Astrocyte (in vitro differentiated cells and primary cell): ENCODE measurements at regions not wholly inside any gene's neighbourhood (a gene's known extent, or its start where the extent isn't known, plus 50 kb on each side); places are given as distances from the start of the nearest gene placed in this dataset.
"Not testable (repeated sequence)": the region's sequence is repeated elsewhere in the genome, so short reads cannot be mapped to it uniquely, and the experiment has no call there.

Source experiments
- DNase-seq: peaks from one replicate; pipeline ENCODE4 v3.0.0-alpha.2; 2010; ENCODE audit warnings: low read depth
- FAIRE-seq: peaks from 2 replicates; lab custom pipeline; 2011; peaks lifted over from hg19 to GRCh38; lab: Jason Lieb, UNC
- H2AFZ ChIP-seq: 2 replicates; pipeline ENCODE4 v1.6.0; 2012; ENCODE audit warnings: low read depth, low read length, inconsistent platforms
- H3K27ac ChIP-seq: 2 replicates; pipeline ENCODE4 v1.5.1; 2011; ENCODE audit warnings: low read depth, low read length, inconsistent platforms
- H3K27me3 ChIP-seq: 2 replicates; pipeline ENCODE4 v1.6.0; 2011; ENCODE audit warnings: low read length, inconsistent platforms; ENCODE audit not compliant: insufficient read depth
- H3K36me3 ChIP-seq: 2 replicates; pipeline ENCODE4 v1.5.1; 2011; ENCODE audit warnings: low read length, inconsistent platforms; ENCODE audit not compliant: insufficient read depth
- H3K4me1 ChIP-seq: 2 replicates; pipeline ENCODE4 v1.5.1; 2011; ENCODE audit warnings: low read length, inconsistent platforms; ENCODE audit not compliant: insufficient read depth
- H3K4me2 ChIP-seq: 2 replicates; pipeline ENCODE4 v1.6.0; 2012; ENCODE audit warnings: low read length, inconsistent platforms
- H3K4me3 ChIP-seq: 2 replicates; pipeline ENCODE4 v1.5.1; 2011; ENCODE audit warnings: low read depth, mild to moderate bottlenecking, low read length, inconsistent platforms; ENCODE audit not compliant: insufficient read depth
- H3K79me2 ChIP-seq: 2 replicates; pipeline ENCODE4 v1.6.0; 2012; ENCODE audit warnings: mild to moderate bottlenecking, low read length, inconsistent platforms; ENCODE audit not compliant: insufficient read depth
- H3K9ac ChIP-seq: 2 replicates; pipeline ENCODE4 v1.6.0; 2012; ENCODE audit warnings: mild to moderate bottlenecking, low read length, inconsistent platforms
- H3K9me3 ChIP-seq: 2 replicates; pipeline ENCODE4 v1.5.1; 2012; ENCODE audit warnings: low read depth, mild to moderate bottlenecking, low read length, inconsistent platforms; ENCODE audit not compliant: insufficient read depth
- H4K20me1 ChIP-seq: 2 replicates; pipeline ENCODE4 v1.6.0; 2012; ENCODE audit warnings: low read length, inconsistent platforms; ENCODE audit not compliant: insufficient read depth
- H3K27ac Mint-ChIP-seq: one replicate; pipeline ENCODE4 v1.8.0; 2021; ENCODE audit warnings: mild to moderate bottlenecking, mixed read lengths; ENCODE audit not compliant: unreplicated experiment
- H3K27me3 Mint-ChIP-seq: one replicate; pipeline ENCODE4 v1.8.0; 2021; ENCODE audit warnings: low read depth, mixed read lengths; ENCODE audit not compliant: unreplicated experiment
- H3K36me3 Mint-ChIP-seq: one replicate; pipeline ENCODE4 v1.8.0; 2021; ENCODE audit warnings: low read depth, mixed read lengths; ENCODE audit not compliant: unreplicated experiment
- H3K4me1 Mint-ChIP-seq: one replicate; pipeline ENCODE4 v1.8.0; 2021; ENCODE audit warnings: low read depth, mixed read lengths; ENCODE audit not compliant: unreplicated experiment
- H3K4me3 Mint-ChIP-seq: one replicate; pipeline ENCODE4 v1.8.0; 2021; ENCODE audit warnings: mild to moderate bottlenecking, moderate library complexity, mixed read lengths; ENCODE audit not compliant: unreplicated experiment
- H3K9me3 Mint-ChIP-seq: one replicate; pipeline ENCODE4 v1.8.0; 2021; ENCODE audit warnings: mild to moderate bottlenecking, mixed read lengths; ENCODE audit not compliant: unreplicated experiment

DNA sequence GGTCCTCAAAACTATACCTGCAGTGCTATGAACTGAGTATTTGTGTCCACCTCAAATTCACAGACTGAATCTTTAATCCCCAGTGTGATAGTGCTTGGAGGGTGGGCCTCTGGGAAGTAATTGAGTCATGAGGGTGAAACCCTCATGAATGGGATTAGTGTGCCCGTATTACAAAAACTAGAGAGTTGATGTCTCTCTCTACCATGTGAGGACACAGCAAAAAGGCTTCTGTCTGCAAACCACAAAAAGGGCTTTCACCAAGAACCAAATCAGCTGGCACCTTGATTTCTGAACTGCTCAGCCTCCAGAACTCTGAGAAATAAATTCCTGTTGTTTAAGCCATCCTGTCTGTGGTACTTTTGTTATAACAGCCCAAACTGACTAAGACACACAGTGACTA is 71.4 kb upstream of the PMPCB start:
- H3K27me3 Mint-ChIP-seq, FAIRE-seq, H3K27me3 ChIP-seq, H3K9me3 Mint-ChIP-seq, H3K4me3 Mint-ChIP-seq, H3K4me1 ChIP-seq, DNase-seq, H3K27ac ChIP-seq, H3K9ac ChIP-seq, H3K27ac Mint-ChIP-seq, H2AFZ ChIP-seq, H4K20me1 ChIP-seq, H3K4me1 Mint-ChIP-seq, H3K4me3 ChIP-seq, H3K36me3 ChIP-seq, H3K36me3 Mint-ChIP-seq, H3K9me3 ChIP-seq, H3K79me2 ChIP-seq, H3K4me2 ChIP-seq: not testable (repeated sequence)

DNA sequence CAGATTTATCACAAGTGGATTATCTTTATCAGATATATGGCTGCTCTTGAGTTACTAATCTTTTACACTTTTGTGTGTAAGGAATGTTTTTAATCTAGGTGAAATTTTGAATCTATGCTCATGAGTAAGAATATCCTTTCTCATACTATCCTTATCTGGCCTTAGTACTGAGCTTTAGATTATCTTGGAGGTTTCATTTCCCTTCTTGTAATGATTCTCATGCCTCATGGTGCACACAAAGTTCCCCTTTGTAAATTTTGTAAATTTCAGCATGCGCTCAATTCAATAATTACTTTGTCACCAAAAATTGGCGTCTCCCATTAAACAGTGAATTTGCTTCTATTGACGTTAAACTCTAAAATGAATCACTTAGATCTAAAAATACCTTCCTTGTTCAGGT is 74.2 kb upstream of the NAPEPLD start:
- not testable (repeated sequence) for H3K4me1 Mint-ChIP-seq, H4K20me1 ChIP-seq, H3K4me2 ChIP-seq, H3K9me3 ChIP-seq, H3K27me3 Mint-ChIP-seq, H3K4me3 Mint-ChIP-seq, H3K9ac ChIP-seq, H3K36me3 Mint-ChIP-seq, H3K79me2 ChIP-seq, H3K27me3 ChIP-seq, H3K4me3 ChIP-seq, H2AFZ ChIP-seq, DNase-seq, FAIRE-seq, H3K4me1 ChIP-seq, H3K36me3 ChIP-seq, H3K27ac ChIP-seq, H3K9me3 Mint-ChIP-seq, H3K27ac Mint-ChIP-seq

DNA sequence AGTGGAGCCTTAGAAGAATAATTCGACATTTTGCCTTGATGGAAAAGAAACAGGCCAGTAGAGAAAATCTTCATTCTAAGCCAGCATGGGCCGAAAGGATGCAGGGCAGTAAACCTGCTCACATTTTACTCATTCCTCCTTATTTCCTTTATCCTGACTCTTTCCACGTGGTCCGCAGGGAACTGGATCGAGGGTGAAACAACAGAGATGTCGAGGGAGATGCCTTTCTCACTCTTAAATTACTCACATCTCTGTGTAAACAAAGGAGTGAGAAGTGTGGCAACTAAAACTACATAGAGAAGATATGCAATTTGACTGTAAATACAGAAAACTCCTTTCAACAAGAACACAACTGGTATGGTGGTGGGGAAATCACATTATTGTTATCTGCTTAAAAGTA is 62.1 kb upstream of the NAPEPLD start:
- H3K27ac ChIP-seq, H2AFZ ChIP-seq, H4K20me1 ChIP-seq, DNase-seq, H3K4me3 ChIP-seq, H3K4me3 Mint-ChIP-seq, H3K27me3 ChIP-seq, H3K9me3 ChIP-seq, H3K79me2 ChIP-seq, H3K27me3 Mint-ChIP-seq, H3K9ac ChIP-seq, H3K36me3 Mint-ChIP-seq, H3K27ac Mint-ChIP-seq, H3K36me3 ChIP-seq, H3K4me1 ChIP-seq, FAIRE-seq, H3K4me1 Mint-ChIP-seq, H3K4me2 ChIP-seq, H3K9me3 Mint-ChIP-seq: not testable (repeated sequence)

DNA sequence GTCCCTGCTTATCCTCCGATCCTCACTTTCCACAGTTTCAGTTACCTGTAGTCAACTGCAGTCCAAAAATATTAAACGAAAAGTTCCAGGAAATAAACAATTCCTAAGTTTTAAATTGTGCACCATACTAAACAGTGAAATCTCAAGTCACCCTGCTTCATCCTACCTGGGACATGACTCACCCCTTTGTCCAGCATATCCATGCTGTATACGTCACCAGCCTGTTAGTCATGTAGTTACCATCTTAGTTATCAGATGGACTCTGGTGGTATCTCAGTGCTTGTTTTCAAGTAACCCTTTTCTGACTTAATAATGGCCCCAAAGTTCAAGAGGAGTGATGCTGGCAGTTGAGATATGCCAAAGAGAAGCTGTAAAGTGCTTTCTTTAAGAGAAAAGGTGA is 50.3 kb upstream of the NAPEPLD start:
- not testable (repeated sequence) for H2AFZ ChIP-seq, H3K27me3 ChIP-seq, H3K4me1 ChIP-seq, H3K27ac ChIP-seq, H3K36me3 Mint-ChIP-seq, H3K27me3 Mint-ChIP-seq, H3K79me2 ChIP-seq, H3K36me3 ChIP-seq, H3K4me1 Mint-ChIP-seq, H3K27ac Mint-ChIP-seq, H3K9me3 Mint-ChIP-seq, H3K4me3 Mint-ChIP-seq, H3K4me3 ChIP-seq, H4K20me1 ChIP-seq, H3K9me3 ChIP-seq, FAIRE-seq, H3K4me2 ChIP-seq, H3K9ac ChIP-seq
- peak; percentile 60 for DNase-seq
